ENCODE measurements at regions not wholly inside any gene's neighbourhood (a gene's known extent, or its start where the extent isn't known, plus 50 kb on each side); places are given as distances from the start of the nearest gene placed in this dataset.

- TF ChIP-seq, protein P1, sequence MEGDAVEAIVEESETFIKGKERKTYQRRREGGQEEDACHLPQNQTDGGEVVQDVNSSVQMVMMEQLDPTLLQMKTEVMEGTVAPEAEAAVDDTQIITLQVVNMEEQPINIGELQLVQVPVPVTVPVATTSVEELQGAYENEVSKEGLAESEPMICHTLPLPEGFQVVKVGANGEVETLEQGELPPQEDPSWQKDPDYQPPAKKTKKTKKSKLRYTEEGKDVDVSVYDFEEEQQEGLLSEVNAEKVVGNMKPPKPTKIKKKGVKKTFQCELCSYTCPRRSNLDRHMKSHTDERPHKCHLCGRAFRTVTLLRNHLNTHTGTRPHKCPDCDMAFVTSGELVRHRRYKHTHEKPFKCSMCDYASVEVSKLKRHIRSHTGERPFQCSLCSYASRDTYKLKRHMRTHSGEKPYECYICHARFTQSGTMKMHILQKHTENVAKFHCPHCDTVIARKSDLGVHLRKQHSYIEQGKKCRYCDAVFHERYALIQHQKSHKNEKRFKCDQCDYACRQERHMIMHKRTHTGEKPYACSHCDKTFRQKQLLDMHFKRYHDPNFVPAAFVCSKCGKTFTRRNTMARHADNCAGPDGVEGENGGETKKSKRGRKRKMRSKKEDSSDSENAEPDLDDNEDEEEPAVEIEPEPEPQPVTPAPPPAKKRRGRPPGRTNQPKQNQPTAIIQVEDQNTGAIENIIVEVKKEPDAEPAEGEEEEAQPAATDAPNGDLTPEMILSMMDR (IDR thresholded peaks at IDR 0.05; ENCODE audit: low read depth, low read length, missing input control), result no peak
- TF ChIP-seq ATF3 (IDR thresholded peaks at IDR 0.05) (no peak), FOXA1 (IDR thresholded peaks at IDR 0.05) (no peak), REST (IDR thresholded peaks at IDR 0.05) (no peak), GABPA (IDR thresholded peaks at IDR 0.05 in 1 of 2, conservative IDR thresholded peaks at IDR 0.05 in 1 of 2) (no peak), RAD21 (IDR thresholded peaks at IDR 0.05) (no peak), YY1 (IDR thresholded peaks at IDR 0.05) (no peak), HNF4A (conservative IDR thresholded peaks at IDR 0.05) (no peak)
- TF ChIP-seq, protein P2, sequence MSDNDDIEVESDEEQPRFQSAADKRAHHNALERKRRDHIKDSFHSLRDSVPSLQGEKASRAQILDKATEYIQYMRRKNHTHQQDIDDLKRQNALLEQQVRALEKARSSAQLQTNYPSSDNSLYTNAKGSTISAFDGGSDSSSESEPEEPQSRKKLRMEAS (IDR thresholded peaks at IDR 0.05), result no peak
These were observed 181.1 kb upstream of the STXBP5 start for GRCh38 chr6:147023148-147023547.
